Neural cell (in vitro differentiated cells): ENCODE measurements at regions not wholly inside any gene's neighbourhood (a gene's known extent, or its start where the extent isn't known, plus 50 kb on each side); places are given as distances from the start of the nearest gene placed in this dataset.

Source experiments
- CTCF ChIP-seq: fragments of 450-650 bp; IDR thresholded peaks from 2 replicates; pipeline ENCODE4 v1.5.1; 2014; ENCODE audit warnings: antibody characterized with exemption, mild to moderate bottlenecking, moderate library complexity; ENCODE audit not compliant: poor library complexity, severe bottlenecking
- EP300 ChIP-seq: fragments of 450-650 bp; conservative IDR thresholded peaks from 2 replicates; pipeline ENCODE4 v1.6.1; 2014; ENCODE audit warnings: antibody characterized with exemption, mild to moderate bottlenecking, moderate library complexity; ENCODE audit not compliant: poor library complexity, severe bottlenecking

GRCh38 chr2:117691595-117691994 is 122.9 kb upstream of the DDX18 start:
- TF ChIP-seq CTCF (no peak), EP300 (no peak)
